ENCODE measurements at regions not wholly inside any gene's neighbourhood (a gene's known extent, or its start where the extent isn't known, plus 50 kb on each side); places are given as distances from the start of the nearest gene placed in this dataset.

GRCh38 chr2:81238462-81238861 lies 933.9 kb upstream of the LRRTM1 start:
- DNase-seq: no peak

- DNase-seq: no peak
Observed at GRCh38 chr2:81235601-81236000, 931.0 kb upstream of the LRRTM1 start.

GRCh38 chr2:81234711-81235110 lies 930.2 kb upstream of the LRRTM1 start:
- DNase-seq: no peak

GRCh38 chr2:81225756-81226155 lies 921.2 kb upstream of the LRRTM1 start:
- no peak for DNase-seq

GRCh38 chr2:81213598-81213997 lies 909.0 kb upstream of the LRRTM1 start:
- DNase-seq: no peak

GRCh38 chr2:81206216-81206615 lies 901.7 kb upstream of the LRRTM1 start:
- DNase-seq: no peak

- no peak for DNase-seq
Observed at GRCh38 chr2:81196933-81197628, 892.5 kb upstream of the LRRTM1 start.

GRCh38 chr2:81196383-81196851 lies 891.9 kb upstream of the LRRTM1 start:
- no peak for DNase-seq

GRCh38 chr2:81195774-81196382 lies 891.3 kb upstream of the LRRTM1 start:
- no peak for DNase-seq

GRCh38 chr2:81195017-81195773 lies 890.6 kb upstream of the LRRTM1 start:
- DNase-seq: no peak

GRCh38 chr2:81194581-81194980 lies 890.0 kb upstream of the LRRTM1 start:
- no peak for DNase-seq

- DNase-seq: no peak
Observed at GRCh38 chr2:81194176-81194575, 889.6 kb upstream of the LRRTM1 start.

- no peak for DNase-seq
Observed at GRCh38 chr2:81181845-81182244, 877.3 kb upstream of the LRRTM1 start.

GRCh38 chr2:81171447-81171846 lies 866.9 kb upstream of the LRRTM1 start:
- DNase-seq: no peak

GRCh38 chr2:81163583-81163982 lies 859.0 kb upstream of the LRRTM1 start:
- no peak for DNase-seq

GRCh38 chr2:81158505-81158904 lies 854.0 kb upstream of the LRRTM1 start:
- no peak for DNase-seq

GRCh38 chr2:81148323-81148722 lies 843.8 kb upstream of the LRRTM1 start:
- DNase-seq: no peak

GRCh38 chr2:81136296-81136695 lies 831.7 kb upstream of the LRRTM1 start:
- no peak for DNase-seq

GRCh38 chr2:81097361-81097760 lies 792.8 kb upstream of the LRRTM1 start:
- DNase-seq: no peak

- no peak for DNase-seq
Observed at GRCh38 chr2:81093031-81093430, 788.5 kb upstream of the LRRTM1 start.

- no peak for DNase-seq
Observed at GRCh38 chr2:81087646-81088045, 783.1 kb upstream of the LRRTM1 start.

GRCh38 chr2:81084101-81084500 lies 779.5 kb upstream of the LRRTM1 start:
- no peak for DNase-seq

GRCh38 chr2:81078631-81079030 lies 774.1 kb upstream of the LRRTM1 start:
- no peak for DNase-seq

- DNase-seq: no peak
Observed at GRCh38 chr2:81078102-81078501, 773.5 kb upstream of the LRRTM1 start.

Data from activated naive CD4-positive, alpha-beta T cell (primary cell).